Tibial nerve (tissue), 4 donors: ENCODE measurements at regions not wholly inside any gene's neighbourhood (a gene's known extent, or its start where the extent isn't known, plus 50 kb on each side); places are given as distances from the start of the nearest gene placed in this dataset.

Experiments
- EP300 ChIP-seq, 2 donors: sonication (generic); formaldehyde crosslinking; IDR thresholded peaks; one replicate each; pipeline ENCODE4 v1.6.1; 2017; ENCODE audit warnings: antibody characterized with exemption in 2 of 2, mild to moderate bottlenecking in 1 of 2
- POLR2A ChIP-seq, 2 donors: fragments of 450-650 bp; IDR thresholded peaks; one replicate each; pipeline ENCODE4 v1.6.1; 2017; ENCODE audit warnings: antibody characterized with exemption in 2 of 2, mild to moderate bottlenecking in 2 of 2, moderate library complexity in 2 of 2
- TF ChIP-seq, protein P1 (sequence below), 5 experiments: fragments of 200-600 bp in 3 of 5; fragments of 450-650 bp in 2 of 5; sonication (generic) in 3 of 5; IDR thresholded peaks; one replicate each; pipeline ENCODE4 v1.5.1; 2016 to 2019; ENCODE audit warnings: antibody characterized with exemption in 5 of 5, mild to moderate bottlenecking in 3 of 5, moderate library complexity in 2 of 5

DNA sequence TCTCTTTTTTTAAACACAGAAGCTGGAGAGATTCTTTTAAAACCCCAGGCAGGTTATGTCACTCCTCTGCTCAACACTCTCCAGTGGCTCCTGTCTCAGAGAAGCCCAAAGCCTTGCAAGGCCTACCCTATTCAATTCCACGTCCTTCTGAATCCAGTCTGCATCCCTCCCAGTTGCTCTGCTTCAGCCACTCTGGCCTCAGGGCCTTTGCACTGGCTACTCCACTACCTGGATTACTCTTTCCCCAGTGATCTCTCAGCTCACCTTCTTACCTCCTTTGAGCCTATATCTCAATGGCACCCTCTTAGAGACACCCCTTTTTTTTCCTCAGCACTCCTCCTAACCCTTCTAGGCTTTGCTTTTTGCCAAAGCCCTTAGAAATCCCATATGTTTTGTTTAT, 185.8 kb downstream of the CLIC5 start:
- TF ChIP-seq, protein P1, sequence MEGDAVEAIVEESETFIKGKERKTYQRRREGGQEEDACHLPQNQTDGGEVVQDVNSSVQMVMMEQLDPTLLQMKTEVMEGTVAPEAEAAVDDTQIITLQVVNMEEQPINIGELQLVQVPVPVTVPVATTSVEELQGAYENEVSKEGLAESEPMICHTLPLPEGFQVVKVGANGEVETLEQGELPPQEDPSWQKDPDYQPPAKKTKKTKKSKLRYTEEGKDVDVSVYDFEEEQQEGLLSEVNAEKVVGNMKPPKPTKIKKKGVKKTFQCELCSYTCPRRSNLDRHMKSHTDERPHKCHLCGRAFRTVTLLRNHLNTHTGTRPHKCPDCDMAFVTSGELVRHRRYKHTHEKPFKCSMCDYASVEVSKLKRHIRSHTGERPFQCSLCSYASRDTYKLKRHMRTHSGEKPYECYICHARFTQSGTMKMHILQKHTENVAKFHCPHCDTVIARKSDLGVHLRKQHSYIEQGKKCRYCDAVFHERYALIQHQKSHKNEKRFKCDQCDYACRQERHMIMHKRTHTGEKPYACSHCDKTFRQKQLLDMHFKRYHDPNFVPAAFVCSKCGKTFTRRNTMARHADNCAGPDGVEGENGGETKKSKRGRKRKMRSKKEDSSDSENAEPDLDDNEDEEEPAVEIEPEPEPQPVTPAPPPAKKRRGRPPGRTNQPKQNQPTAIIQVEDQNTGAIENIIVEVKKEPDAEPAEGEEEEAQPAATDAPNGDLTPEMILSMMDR (IDR thresholded peaks at IDR 0.05) = no peak
- TF ChIP-seq POLR2A (IDR thresholded peaks at IDR 0.05) = no peak
- TF ChIP-seq EP300 (IDR thresholded peaks at IDR 0.05) = no peak
